ENCODE measurements at regions not wholly inside any gene's neighbourhood (a gene's known extent, or its start where the extent isn't known, plus 50 kb on each side); places are given as distances from the start of the nearest gene placed in this dataset.

DNA sequence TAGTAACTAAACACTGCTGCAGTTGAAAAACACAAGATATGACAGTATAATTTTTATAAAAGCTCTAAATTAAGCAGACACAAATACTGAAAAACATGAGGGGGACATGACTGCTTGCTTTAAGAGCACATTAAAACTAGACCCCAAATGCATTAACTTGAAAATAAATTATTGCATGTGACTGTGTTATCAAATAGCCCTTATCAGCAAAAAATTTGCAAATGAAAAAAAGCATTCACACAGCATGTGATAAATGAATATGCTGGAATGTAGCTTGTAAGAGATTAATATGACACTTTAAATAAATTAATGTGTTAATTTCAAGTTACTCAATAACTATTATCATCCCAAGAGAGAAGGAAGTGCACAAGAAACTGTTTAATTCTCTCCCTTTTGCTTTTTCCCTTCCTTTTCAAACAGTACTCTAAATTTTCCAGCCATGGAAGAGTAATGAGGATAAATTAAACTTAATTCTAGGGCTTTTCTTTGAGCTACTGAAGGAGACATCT, 1422.1 kb upstream of the FLRT2 start:
- no peak overlapping the region for H2AFZ ChIP-seq (ENCODE audit: low read depth, low read length)
- TF ChIP-seq, protein P1, sequence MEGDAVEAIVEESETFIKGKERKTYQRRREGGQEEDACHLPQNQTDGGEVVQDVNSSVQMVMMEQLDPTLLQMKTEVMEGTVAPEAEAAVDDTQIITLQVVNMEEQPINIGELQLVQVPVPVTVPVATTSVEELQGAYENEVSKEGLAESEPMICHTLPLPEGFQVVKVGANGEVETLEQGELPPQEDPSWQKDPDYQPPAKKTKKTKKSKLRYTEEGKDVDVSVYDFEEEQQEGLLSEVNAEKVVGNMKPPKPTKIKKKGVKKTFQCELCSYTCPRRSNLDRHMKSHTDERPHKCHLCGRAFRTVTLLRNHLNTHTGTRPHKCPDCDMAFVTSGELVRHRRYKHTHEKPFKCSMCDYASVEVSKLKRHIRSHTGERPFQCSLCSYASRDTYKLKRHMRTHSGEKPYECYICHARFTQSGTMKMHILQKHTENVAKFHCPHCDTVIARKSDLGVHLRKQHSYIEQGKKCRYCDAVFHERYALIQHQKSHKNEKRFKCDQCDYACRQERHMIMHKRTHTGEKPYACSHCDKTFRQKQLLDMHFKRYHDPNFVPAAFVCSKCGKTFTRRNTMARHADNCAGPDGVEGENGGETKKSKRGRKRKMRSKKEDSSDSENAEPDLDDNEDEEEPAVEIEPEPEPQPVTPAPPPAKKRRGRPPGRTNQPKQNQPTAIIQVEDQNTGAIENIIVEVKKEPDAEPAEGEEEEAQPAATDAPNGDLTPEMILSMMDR (IDR thresholded peaks at IDR 0.05; ENCODE audit: borderline replicate concordance, extremely low read depth, low read length, poor library complexity, severe bottlenecking) = no peak
- TF ChIP-seq EZH2 (IDR thresholded peaks at IDR 0.05; ENCODE audit: borderline replicate concordance, low read depth, low read length, severe bottlenecking) = no peak
- no peak overlapping the region for H3K27ac ChIP-seq (ENCODE audit: low read length)
- no peak overlapping the region for H3K9ac ChIP-seq (ENCODE audit: low read depth, low read length)
- ATAC-seq (ENCODE audit: insufficient read depth, low read depth) (no peak), DNase-seq (no peak)
- H3K4me2 ChIP-seq (ENCODE audit: insufficient read depth, low read length) = no peak overlapping the region
- H3K9me3 ChIP-seq (ENCODE audit: insufficient read depth, low read length, severe bottlenecking) = no peaks in the 10 kb centered on the region
- H3K36me3 ChIP-seq (ENCODE audit: insufficient read depth, low read length) = no peaks in the 10 kb centered on the region
- H3K4me3 ChIP-seq (ENCODE audit: low read depth in 1 of 2, low read length in 2 of 2) = no peak overlapping the region
- no peaks in the 10 kb centered on the region for H3K27me3 ChIP-seq (ENCODE audit: insufficient read depth, low read length, poor library complexity)
- H4K20me1 ChIP-seq (ENCODE audit: insufficient read depth, low read length) = no peaks in the 10 kb centered on the region
- H3K79me2 ChIP-seq (ENCODE audit: insufficient read depth, low read length) = no peaks in the 10 kb centered on the region
- H3K4me1 ChIP-seq (ENCODE audit: insufficient read depth, low read length) = no peaks in the 10 kb centered on the region

- Histone ChIP-seq H3K4me1 (ENCODE audit: insufficient read depth, low read length) (no peaks in the 10 kb centered on the region), H2AFZ (ENCODE audit: low read depth, low read length) (no peak overlapping the region), H3K4me2 (ENCODE audit: insufficient read depth, low read length) (no peak overlapping the region), H3K9me3 (ENCODE audit: insufficient read depth, low read length, severe bottlenecking) (no peaks in the 10 kb centered on the region), H4K20me1 (ENCODE audit: insufficient read depth, low read length) (no peaks in the 10 kb centered on the region), H3K4me3 (ENCODE audit: low read depth in 1 of 2, low read length in 2 of 2) (no peak overlapping the region), H3K36me3 (ENCODE audit: insufficient read depth, low read length) (no peaks in the 10 kb centered on the region), H3K27me3 (ENCODE audit: insufficient read depth, low read length, poor library complexity) (no peaks in the 10 kb centered on the region), H3K27ac (ENCODE audit: low read length) (no peak overlapping the region), H3K9ac (ENCODE audit: low read depth, low read length) (no peak overlapping the region), H3K79me2 (ENCODE audit: insufficient read depth, low read length) (no peaks in the 10 kb centered on the region)
- ATAC-seq (ENCODE audit: insufficient read depth, low read depth) = no peak
- DNase-seq = no peak
- TF ChIP-seq EZH2 (IDR thresholded peaks at IDR 0.05; ENCODE audit: borderline replicate concordance, low read depth, low read length, severe bottlenecking) = no peak
- TF ChIP-seq, protein P1 (IDR thresholded peaks at IDR 0.05; ENCODE audit: borderline replicate concordance, extremely low read depth, low read length, poor library complexity, severe bottlenecking) = no peak
These were observed 1421.0 kb upstream of the FLRT2 start for GRCh38 chr14:84108746-84109457.

DNA sequence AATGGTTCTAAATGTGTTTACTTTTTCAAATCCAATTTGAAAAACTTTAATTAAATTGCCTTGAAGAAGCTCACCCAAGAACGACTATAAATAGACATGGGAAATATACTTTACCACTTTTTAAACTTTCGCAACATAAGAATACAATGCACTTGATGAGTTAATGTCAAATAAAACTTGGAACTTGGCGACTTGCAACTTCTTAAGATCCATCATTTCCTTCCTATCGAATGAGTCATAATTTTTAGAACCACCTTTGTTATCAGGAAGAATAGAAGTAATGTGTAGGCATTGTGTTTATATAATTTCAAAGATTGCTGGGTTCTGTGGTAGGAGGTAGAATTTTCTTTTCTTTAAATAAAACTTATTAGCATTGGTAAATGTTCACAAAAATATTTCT, 1417.4 kb upstream of the FLRT2 start:
- H3K9me3 ChIP-seq (ENCODE audit: insufficient read depth, low read length, severe bottlenecking) = no peaks in the 10 kb centered on the region
- no peaks in the 10 kb centered on the region for H3K27me3 ChIP-seq (ENCODE audit: insufficient read depth, low read length, poor library complexity)
- no peaks in the 10 kb centered on the region for H3K4me1 ChIP-seq (ENCODE audit: insufficient read depth, low read length)
- no peaks in the 10 kb centered on the region for H3K79me2 ChIP-seq (ENCODE audit: insufficient read depth, low read length)
- H3K36me3 ChIP-seq (ENCODE audit: insufficient read depth, low read length) = no peaks in the 10 kb centered on the region
- H3K27ac ChIP-seq (ENCODE audit: low read length) = no peak overlapping the region
- DNase-seq (no peak), ATAC-seq (ENCODE audit: insufficient read depth, low read depth) (no peak)
- no peaks in the 10 kb centered on the region for H4K20me1 ChIP-seq (ENCODE audit: insufficient read depth, low read length)
- H3K4me3 ChIP-seq (ENCODE audit: low read depth in 1 of 2, low read length in 2 of 2) = no peak overlapping the region
- TF ChIP-seq, protein P1 (IDR thresholded peaks at IDR 0.05; ENCODE audit: borderline replicate concordance, extremely low read depth, low read length, poor library complexity, severe bottlenecking) = no peak
- no peak for TF ChIP-seq EZH2 (IDR thresholded peaks at IDR 0.05; ENCODE audit: borderline replicate concordance, low read depth, low read length, severe bottlenecking)
- no peak overlapping the region for H3K9ac ChIP-seq (ENCODE audit: low read depth, low read length)
- no peak overlapping the region for H3K4me2 ChIP-seq (ENCODE audit: insufficient read depth, low read length)
- no peak overlapping the region for H2AFZ ChIP-seq (ENCODE audit: low read depth, low read length)

Measured in DND-41 (cell line).